WTC11 (cell line): ENCODE measurements at regions not wholly inside any gene's neighbourhood (a gene's known extent, or its start where the extent isn't known, plus 50 kb on each side); places are given as distances from the start of the nearest gene placed in this dataset.

Source experiments
- CREB1 ChIP-seq: sonication (generic); formaldehyde crosslinking; IDR thresholded peaks from 2 replicates; pipeline ENCODE4 v1.8.0; 2023; ENCODE audit warnings: mild to moderate bottlenecking, missing genetic modification reagents
- CTCF ChIP-seq: fragments of 200-600 bp; IDR thresholded peaks from 2 replicates; pipeline ENCODE4 v1.8.0; 2022; ENCODE audit warnings: antibody characterized with exemption
- E2F1 ChIP-seq: sonication (generic); formaldehyde crosslinking; IDR thresholded peaks from 2 replicates; pipeline ENCODE4 v1.8.0; 2022; ENCODE audit warnings: mild to moderate bottlenecking, missing genetic modification reagents
- E2F4 ChIP-seq: sonication (generic); formaldehyde crosslinking; IDR thresholded peaks from 2 replicates; pipeline ENCODE4 v1.8.1; 2022; ENCODE audit warnings: low read depth, mild to moderate bottlenecking, moderate library complexity, missing genetic modification reagents, borderline replicate concordance
- FOXJ3 ChIP-seq: sonication (generic); formaldehyde crosslinking; IDR thresholded peaks from 2 replicates; pipeline ENCODE4 v1.9.0; 2021; ENCODE audit warnings: missing genetic modification reagents, mild to moderate bottlenecking, borderline replicate concordance
- FOXP1 ChIP-seq: sonication (generic); formaldehyde crosslinking; IDR thresholded peaks from 2 replicates; pipeline ENCODE4 v1.8.0; 2022; ENCODE audit warnings: missing genetic modification reagents, mild to moderate bottlenecking, moderate library complexity, borderline replicate concordance
- JUN ChIP-seq: sonication (generic); formaldehyde crosslinking; IDR thresholded peaks from 2 replicates; pipeline ENCODE4 v1.8.0; 2023; ENCODE audit warnings: mild to moderate bottlenecking, missing genetic modification reagents
- MAX ChIP-seq: sonication (generic); formaldehyde crosslinking; IDR thresholded peaks from 2 replicates; pipeline ENCODE4 v1.8.0; 2022; ENCODE audit warnings: mild to moderate bottlenecking, missing genetic modification reagents
- SP1 ChIP-seq: sonication (generic); formaldehyde crosslinking; conservative IDR thresholded peaks from 2 replicates; pipeline ENCODE4 v1.8.1; 2022; ENCODE audit warnings: missing genetic modification reagents
- STAT6 ChIP-seq: sonication (generic); formaldehyde crosslinking; conservative IDR thresholded peaks from 2 replicates; pipeline ENCODE4 v1.8.1; 2023; ENCODE audit warnings: mild to moderate bottlenecking, low read depth, missing genetic modification reagents, moderate library complexity
- TP53 ChIP-seq: sonication (generic); formaldehyde crosslinking; IDR thresholded peaks from 2 replicates; pipeline ENCODE4 v1.8.1; 2023; ENCODE audit warnings: mild to moderate bottlenecking, missing genetic modification reagents
- ZNF532 ChIP-seq: fragments of 250-450 bp; sonication (Bioruptor Pico); IDR thresholded peaks from 2 replicates; pipeline ENCODE4 v1.9.0; 2021; ENCODE audit warnings: mild to moderate bottlenecking, borderline replicate concordance

- no peak for TF ChIP-seq CTCF
- no peak for TF ChIP-seq JUN (CRISPR knock-in tag)
- no peak for TF ChIP-seq SP1 (CRISPR knock-in tag)
- TF ChIP-seq TP53 (CRISPR knock-in tag): no peak
- TF ChIP-seq FOXJ3 (CRISPR knock-in tag): no peak
- no peak for TF ChIP-seq CREB1 (CRISPR knock-in tag)
- no peak for TF ChIP-seq ZNF532 (CRISPR knock-in tag)
- no peak for TF ChIP-seq FOXP1 (CRISPR knock-in tag)
- TF ChIP-seq E2F4: no peak
- no peak for TF ChIP-seq STAT6
- no peak for TF ChIP-seq E2F1 (CRISPR knock-in tag)
- no peak for TF ChIP-seq MAX (CRISPR knock-in tag)
Measured at GRCh38 chr5:126219616-126220015, 203.6 kb upstream of the GRAMD2B start.
